Nephron (organoid): ENCODE measurements at regions not wholly inside any gene's neighbourhood (a gene's known extent, or its start where the extent isn't known, plus 50 kb on each side); places are given as distances from the start of the nearest gene placed in this dataset.

Experiments used
- H3K27ac Mint-ChIP-seq, 3 experiments: 2 replicates each; pipeline ENCODE4 v1.8.0; 2020; ENCODE audit warnings: mixed read lengths in 3 of 3, mild to moderate bottlenecking in 2 of 3, moderate library complexity in 1 of 3
- H3K27me3 Mint-ChIP-seq: 2 replicates; pipeline ENCODE4 v1.8.0; 2021; ENCODE audit warnings: low read depth, mild to moderate bottlenecking, moderate library complexity, mixed read lengths
- H3K36me3 Mint-ChIP-seq: 2 replicates; pipeline ENCODE4 v1.8.0; 2020; ENCODE audit warnings: low read depth, mixed read lengths
- H3K4me1 Mint-ChIP-seq: 2 replicates; pipeline ENCODE4 v1.8.0; 2020; ENCODE audit warnings: mixed read lengths
- H3K4me3 Mint-ChIP-seq, 3 experiments: 2 replicates each; pipeline ENCODE4 v1.8.0; 2020; ENCODE audit warnings: mild to moderate bottlenecking in 3 of 3, mixed read lengths in 3 of 3, moderate library complexity in 2 of 3
- H3K9me3 Mint-ChIP-seq: 2 replicates; pipeline ENCODE4 v1.8.0; 2020; ENCODE audit warnings: mixed read lengths
- CTCF ChIP-seq, 3 experiments: fragments of 200-600 bp; sonication (generic); IDR thresholded peaks; one replicate each; pipeline ENCODE4 v1.5.0; 2021; ENCODE audit warnings: antibody characterized with exemption in 3 of 3; ENCODE audit not compliant: unreplicated experiment in 3 of 3

- H3K4me1 Mint-ChIP-seq = no peaks in the 10 kb centered on the region
- TF ChIP-seq CTCF (IDR thresholded peaks at IDR 0.05; ENCODE audit: unreplicated experiment in 3 of 3) = no peak
- no peaks in the 10 kb centered on the region for H3K36me3 Mint-ChIP-seq
- H3K27me3 Mint-ChIP-seq = no peaks in the 10 kb centered on the region
- H3K27ac Mint-ChIP-seq = no peak overlapping the region
- H3K9me3 Mint-ChIP-seq = peaks cover 15% of the 10 kb centered on the region
- no peak overlapping the region for H3K4me3 Mint-ChIP-seq
Measured at GRCh38 chr1:95974586-95974985, 740.6 kb downstream of the RWDD3 start.

DNA sequence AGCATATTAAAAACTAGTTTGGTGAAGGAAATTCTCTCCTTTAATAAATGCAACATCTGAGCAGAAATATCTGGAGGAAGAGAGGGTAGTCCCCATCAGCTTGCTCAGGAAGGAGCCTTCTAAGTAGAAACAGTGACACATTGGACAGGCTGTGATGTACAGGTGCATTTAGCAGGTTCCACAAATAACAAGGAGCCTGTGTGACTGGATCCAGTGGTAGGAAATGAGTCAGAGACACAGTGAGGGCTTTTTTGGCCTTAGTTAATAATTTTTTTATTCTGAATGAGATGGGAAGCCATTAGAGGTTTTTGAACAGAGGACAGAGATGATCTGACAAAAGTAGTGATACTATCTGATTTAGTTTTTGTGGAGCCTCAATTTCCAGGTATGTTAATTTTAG is 738.9 kb upstream of the PTBP2 start:
- H3K9me3 Mint-ChIP-seq = no peaks in the 10 kb centered on the region
- no peak for TF ChIP-seq CTCF (IDR thresholded peaks at IDR 0.05; ENCODE audit: unreplicated experiment in 3 of 3)
- H3K27ac Mint-ChIP-seq = no peak overlapping the region
- no peaks in the 10 kb centered on the region for H3K27me3 Mint-ChIP-seq
- no peaks in the 10 kb centered on the region for H3K36me3 Mint-ChIP-seq
- no peaks in the 10 kb centered on the region for H3K4me1 Mint-ChIP-seq
- no peak overlapping the region for H3K4me3 Mint-ChIP-seq

GRCh38 chr1:95983831-95984230 is 737.8 kb upstream of the PTBP2 start:
- H3K4me1 Mint-ChIP-seq = no peaks in the 10 kb centered on the region
- no peaks in the 10 kb centered on the region for H3K9me3 Mint-ChIP-seq
- H3K27ac Mint-ChIP-seq = no peak overlapping the region
- H3K36me3 Mint-ChIP-seq = no peaks in the 10 kb centered on the region
- no peak for TF ChIP-seq CTCF (IDR thresholded peaks at IDR 0.05; ENCODE audit: unreplicated experiment in 3 of 3)
- no peak overlapping the region for H3K4me3 Mint-ChIP-seq
- H3K27me3 Mint-ChIP-seq = no peaks in the 10 kb centered on the region

DNA sequence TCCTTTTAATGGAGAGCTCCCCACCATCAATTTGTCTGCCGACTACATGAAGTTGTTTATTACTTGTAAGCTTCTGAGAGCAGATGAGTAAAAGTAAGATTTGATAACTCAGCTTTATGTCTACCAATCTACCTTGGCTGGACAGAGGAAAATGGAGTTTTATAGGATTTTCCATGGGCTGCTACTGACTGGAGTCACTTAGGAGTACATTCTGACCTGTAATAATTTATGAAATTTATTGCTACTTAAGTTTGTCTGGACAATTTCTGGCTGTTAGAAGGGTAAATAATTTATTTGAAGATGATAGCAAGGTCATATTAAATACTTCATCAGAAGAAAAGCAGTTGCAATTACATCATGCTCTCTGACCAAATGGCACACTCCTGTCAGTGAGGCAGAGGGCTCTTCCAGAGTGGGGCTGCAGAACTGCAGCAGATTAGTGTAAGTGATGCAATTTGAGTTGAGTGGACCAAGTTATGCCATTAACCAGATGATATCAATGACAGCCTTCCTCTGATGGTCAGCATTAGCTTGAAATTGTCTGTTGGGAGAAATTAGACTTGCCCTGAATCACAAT is 736.7 kb upstream of the PTBP2 start:
- no peak for TF ChIP-seq CTCF (IDR thresholded peaks at IDR 0.05; ENCODE audit: unreplicated experiment in 3 of 3)
- H3K36me3 Mint-ChIP-seq = no peaks in the 10 kb centered on the region
- no peak overlapping the region for H3K4me3 Mint-ChIP-seq
- H3K27me3 Mint-ChIP-seq = no peaks in the 10 kb centered on the region
- H3K4me1 Mint-ChIP-seq = no peaks in the 10 kb centered on the region
- H3K9me3 Mint-ChIP-seq = no peaks in the 10 kb centered on the region
- H3K27ac Mint-ChIP-seq = peak overlapping the region in 1 of 3 experiments; percentile 45

GRCh38 chr1:95990033-95990432 is 731.6 kb upstream of the PTBP2 start:
- Mint-ChIP-seq H3K27ac (no peak overlapping the region), H3K36me3 (no peaks in the 10 kb centered on the region), H3K4me3 (no peak overlapping the region), H3K27me3 (no peaks in the 10 kb centered on the region), H3K9me3 (no peaks in the 10 kb centered on the region), H3K4me1 (no peaks in the 10 kb centered on the region)
- no peak for TF ChIP-seq CTCF (IDR thresholded peaks at IDR 0.05; ENCODE audit: unreplicated experiment in 3 of 3)

- Mint-ChIP-seq H3K4me3 (no peak overlapping the region), H3K27me3 (no peaks in the 10 kb centered on the region), H3K4me1 (no peaks in the 10 kb centered on the region), H3K27ac (no peak overlapping the region), H3K36me3 (no peaks in the 10 kb centered on the region), H3K9me3 (no peaks in the 10 kb centered on the region)
- no peak for TF ChIP-seq CTCF (IDR thresholded peaks at IDR 0.05; ENCODE audit: unreplicated experiment in 3 of 3)
Measured at GRCh38 chr1:95991787-95992520, 729.6 kb upstream of the PTBP2 start.
